LNCAP (cell line): ENCODE measurements at regions not wholly inside any gene's neighbourhood (a gene's known extent, or its start where the extent isn't known, plus 50 kb on each side); places are given as distances from the start of the nearest gene placed in this dataset.

Source experiments
- CTCF ChIP-seq: fragments of 450-650 bp; IDR thresholded peaks from 2 replicates; pipeline ENCODE4 v1.5.1; 2017; ENCODE audit warnings: mild to moderate bottlenecking

DNA sequence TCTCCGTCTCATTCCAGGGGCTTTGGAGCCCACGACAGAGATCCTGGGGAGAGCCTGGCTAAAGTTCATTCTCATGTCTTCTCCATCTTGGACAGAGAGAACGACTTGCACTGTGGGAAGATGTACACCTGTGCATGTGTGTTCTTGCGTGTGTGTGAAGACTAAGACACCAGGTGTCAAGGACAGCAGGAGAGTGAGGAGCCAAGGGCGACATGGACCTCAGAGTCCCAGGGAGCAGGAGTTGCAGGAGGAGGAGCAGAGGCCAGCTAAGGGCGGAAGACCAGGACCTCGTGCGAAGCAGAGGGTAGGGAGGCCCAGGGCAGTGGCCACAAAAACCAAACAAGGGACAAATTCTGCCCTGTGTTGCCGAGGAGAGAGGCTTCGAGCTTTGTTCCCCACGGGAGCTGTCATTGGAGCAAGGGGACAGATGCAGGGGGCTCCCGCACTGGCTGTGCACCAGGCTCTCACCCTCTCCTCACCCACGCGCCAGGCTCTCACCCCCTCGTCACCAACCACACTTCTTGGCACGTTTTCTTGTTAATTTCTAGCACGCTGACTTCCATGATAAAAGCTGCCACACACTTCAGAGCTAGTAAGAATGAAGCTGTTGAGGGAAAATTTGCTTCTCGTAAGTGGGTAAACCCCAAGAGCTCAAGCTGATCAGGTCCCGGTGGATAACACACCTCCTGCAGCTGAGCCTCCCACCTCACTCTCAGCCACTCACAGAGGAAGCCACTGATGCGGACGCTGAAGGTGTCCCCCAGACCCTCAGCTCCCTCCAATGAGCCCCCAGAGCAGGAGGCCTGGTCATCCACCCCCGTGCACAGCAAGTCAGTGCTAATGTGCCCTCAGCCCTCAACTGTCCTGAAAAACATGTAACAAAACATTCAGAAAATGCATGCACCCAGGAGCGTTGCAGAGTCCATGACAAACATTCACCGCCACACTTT, 62.6 kb downstream of the DLL1 start:
- TF ChIP-seq CTCF, result no peak

DNA sequence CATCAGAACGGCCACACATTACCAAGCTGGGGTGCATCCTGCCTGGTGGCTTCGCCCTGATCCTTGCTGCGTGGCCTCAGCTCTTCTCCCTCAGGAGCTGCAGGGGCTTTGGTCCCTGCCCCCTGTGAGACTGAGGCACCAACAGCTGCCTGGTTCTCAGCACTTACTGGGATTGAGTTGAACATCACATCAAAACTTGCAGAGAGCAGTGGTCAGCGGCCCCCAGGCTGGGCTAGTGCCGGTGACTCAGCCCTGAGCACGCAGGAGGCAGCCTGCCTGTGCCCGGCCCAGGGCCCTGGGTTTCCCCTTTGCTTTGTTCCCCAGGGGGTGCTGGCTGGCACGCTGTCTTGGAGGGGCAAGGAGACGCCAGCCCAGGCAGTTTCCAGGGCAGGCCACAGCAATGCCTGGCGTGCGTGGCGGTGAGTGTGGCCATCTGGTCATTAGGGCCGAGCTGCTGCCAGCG, 63.3 kb downstream of the DLL1 start:
- TF ChIP-seq CTCF, result no peak

DNA sequence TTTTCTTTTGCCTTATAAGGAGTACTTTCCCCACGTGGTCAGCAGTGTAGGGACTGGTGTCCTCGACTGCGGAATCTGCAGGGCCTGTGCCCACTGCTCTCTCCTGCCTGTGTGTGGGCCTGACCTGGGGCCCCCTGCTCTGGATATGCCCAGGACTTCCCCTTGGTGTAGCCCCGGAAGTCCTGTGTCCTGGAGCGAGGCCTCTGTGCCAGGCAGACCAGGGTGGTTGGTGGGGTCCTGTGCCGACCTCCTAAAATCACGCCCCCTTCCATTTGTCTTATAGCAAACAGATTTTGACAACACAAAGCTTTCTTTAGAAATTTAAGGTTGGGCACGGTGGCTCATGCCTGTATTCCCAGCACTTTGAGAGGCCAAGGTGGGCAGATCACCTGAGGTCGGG, 64.2 kb downstream of the DLL1 start:
- no peak for TF ChIP-seq CTCF

GRCh38 chr6:170225852-170226417, 64.9 kb downstream of the DLL1 start:
- TF ChIP-seq CTCF, result no peak

DNA sequence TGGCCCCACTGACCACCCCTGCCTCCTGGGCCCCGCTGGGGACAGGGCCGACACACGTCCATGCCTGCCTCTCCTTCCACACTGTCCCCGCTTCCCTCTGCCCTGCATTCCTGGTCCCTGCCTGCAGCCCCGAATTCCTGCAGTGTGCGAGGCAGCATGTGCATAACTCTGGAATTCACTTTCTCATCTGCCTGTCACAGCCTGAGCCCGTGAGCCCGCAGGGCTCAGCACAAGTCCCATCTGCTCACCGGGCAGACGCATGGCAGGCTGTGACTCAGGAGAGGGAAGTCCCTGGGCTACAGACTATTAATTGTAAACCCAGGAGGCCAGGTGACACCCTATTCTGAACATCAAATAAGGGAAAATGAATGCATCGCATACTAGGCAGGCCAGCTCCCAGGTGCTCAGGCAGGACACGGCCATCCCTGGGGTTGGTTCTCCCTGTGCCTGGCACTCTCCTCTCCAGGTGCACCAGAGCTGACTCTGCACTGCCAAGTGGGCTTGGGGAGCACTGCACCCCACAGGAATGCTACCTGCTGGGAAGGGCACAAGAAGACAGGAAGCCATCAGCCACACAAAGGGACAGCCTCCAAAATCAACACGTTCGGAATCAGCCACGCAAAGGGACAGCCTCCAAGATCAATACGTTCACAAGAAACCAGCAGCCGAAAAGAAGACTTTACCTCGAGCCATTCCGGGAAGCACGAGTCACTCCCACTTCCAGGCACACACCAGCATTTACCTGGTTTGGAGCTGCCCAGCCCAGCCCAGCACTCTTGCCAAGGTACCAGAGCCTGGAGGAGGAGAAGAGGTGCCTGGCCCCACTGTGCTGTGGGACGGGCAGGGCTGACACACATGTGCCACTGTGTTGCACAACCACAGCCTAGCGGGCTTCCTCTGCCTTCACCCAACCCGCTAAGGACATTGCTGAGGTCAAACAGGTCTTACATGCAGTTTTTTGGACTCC, 65.9 kb downstream of the DLL1 start:
- no peak for TF ChIP-seq CTCF

- TF ChIP-seq CTCF, result no peak
Observed at GRCh38 chr6:170223718-170224693, 66.9 kb downstream of the DLL1 start.
